Nephron progenitor cell (in vitro differentiated cells): ENCODE measurements at regions not wholly inside any gene's neighbourhood (a gene's known extent, or its start where the extent isn't known, plus 50 kb on each side); places are given as distances from the start of the nearest gene placed in this dataset.
A peak's percentile ranks its signal among the peaks of the same experiment; 100 is the strongest.

Experiments used
- DNase-seq: peaks from one replicate; pipeline ENCODE4 v3.0.0; 2021
- H3K27ac Mint-ChIP-seq: 2 replicates; pipeline ENCODE4 v1.8.0; 2021; ENCODE audit warnings: mild to moderate bottlenecking, moderate library complexity, mixed read lengths
- H3K27me3 Mint-ChIP-seq: 2 replicates; pipeline ENCODE4 v1.8.0; 2021; ENCODE audit warnings: mild to moderate bottlenecking, low read depth, mixed read lengths; ENCODE audit not compliant: poor library complexity
- H3K36me3 Mint-ChIP-seq: 2 replicates; pipeline ENCODE4 v1.8.0; 2021; ENCODE audit warnings: low read depth, mixed read lengths
- H3K4me1 Mint-ChIP-seq: 2 replicates; pipeline ENCODE4 v1.8.0; 2021; ENCODE audit warnings: mixed read lengths
- H3K4me3 Mint-ChIP-seq: 2 replicates; pipeline ENCODE4 v1.8.0; 2021; ENCODE audit warnings: mild to moderate bottlenecking, moderate library complexity, mixed read lengths
- H3K9me3 Mint-ChIP-seq: 2 replicates; pipeline ENCODE4 v1.8.0; 2021; ENCODE audit warnings: mild to moderate bottlenecking, moderate library complexity, mixed read lengths
- CTCF ChIP-seq: fragments of 200-600 bp; sonication (generic); IDR thresholded peaks from 2 replicates; pipeline ENCODE4 v1.5.0; 2021; ENCODE audit warnings: antibody characterized with exemption

GRCh38 chr6:129771678-129772077, 61.7 kb upstream of the ARHGAP18 start:
- H3K4me1 Mint-ChIP-seq = peaks cover 18% of the 10 kb centered on the region
- H3K4me3 Mint-ChIP-seq = no peak overlapping the region
- H3K36me3 Mint-ChIP-seq = no peaks in the 10 kb centered on the region
- peaks cover 23% of the 10 kb centered on the region for H3K27me3 Mint-ChIP-seq
- no peak for TF ChIP-seq CTCF
- peaks cover 6% of the 10 kb centered on the region for H3K9me3 Mint-ChIP-seq
- DNase-seq = no peak
- no peak overlapping the region for H3K27ac Mint-ChIP-seq

- TF ChIP-seq CTCF = no peak
Measured at GRCh38 chr6:129767776-129768485, 58.0 kb upstream of the ARHGAP18 start.

GRCh38 chr6:129766959-129767728, 57.2 kb upstream of the ARHGAP18 start:
- no peak for TF ChIP-seq CTCF
- DNase-seq = peak; percentile 68
- Mint-ChIP-seq H3K36me3 (no peaks in the 10 kb centered on the region), H3K4me3 (peak overlapping the region; percentile 88), H3K27me3 (peaks cover 27% of the 10 kb centered on the region), H3K9me3 (peaks cover 4% of the 10 kb centered on the region), H3K27ac (no peak overlapping the region), H3K4me1 (peaks cover 24% of the 10 kb centered on the region)

More at GRCh38 chr6:129767776-129768485, 58.0 kb upstream of the ARHGAP18 start:
- peaks cover 27% of the 10 kb centered on the region for H3K27me3 Mint-ChIP-seq
- no peak overlapping the region for H3K27ac Mint-ChIP-seq
- H3K36me3 Mint-ChIP-seq = no peaks in the 10 kb centered on the region
- H3K4me1 Mint-ChIP-seq = peaks cover 24% of the 10 kb centered on the region
- no peak for DNase-seq
- peak overlapping the region; percentile 88 for H3K4me3 Mint-ChIP-seq
- peaks cover 6% of the 10 kb centered on the region for H3K9me3 Mint-ChIP-seq

DNA sequence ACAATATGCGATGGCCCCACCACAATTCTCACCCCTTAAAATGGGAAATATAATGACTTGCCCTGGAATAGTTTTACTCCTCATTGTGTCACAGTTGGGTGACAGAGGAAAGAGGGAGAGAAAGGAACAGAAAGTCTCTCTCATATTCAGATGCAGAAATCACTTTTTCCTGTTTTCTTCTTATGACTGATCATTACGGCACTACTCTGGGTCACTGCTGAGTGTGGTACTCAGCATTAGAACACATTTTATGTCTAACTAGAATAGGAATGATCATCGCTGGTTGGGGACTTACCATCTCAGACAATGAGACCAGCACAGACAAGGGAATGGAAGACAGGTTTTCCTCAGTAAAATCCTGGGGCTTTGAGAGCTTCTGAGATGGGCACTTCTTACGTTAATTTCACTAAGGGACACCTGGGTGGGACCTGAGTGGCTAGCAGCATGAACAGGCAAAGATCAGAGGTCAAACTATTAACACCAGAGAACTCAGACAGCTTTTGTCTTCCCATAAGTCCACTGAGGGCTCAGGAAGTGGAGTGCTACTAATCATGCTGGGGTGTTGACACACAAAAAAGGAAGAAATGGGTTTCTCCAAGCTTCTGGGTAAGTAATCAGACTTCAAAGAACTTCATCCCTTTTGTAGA, 54.9 kb upstream of the ARHGAP18 start:
- H3K27me3 Mint-ChIP-seq = peaks cover 19% of the 10 kb centered on the region
- H3K4me1 Mint-ChIP-seq = peaks cover 24% of the 10 kb centered on the region
- H3K9me3 Mint-ChIP-seq = no peaks in the 10 kb centered on the region
- no peak for DNase-seq
- no peak for TF ChIP-seq CTCF
- no peaks in the 10 kb centered on the region for H3K36me3 Mint-ChIP-seq
- no peak overlapping the region for H3K27ac Mint-ChIP-seq
- no peak overlapping the region for H3K4me3 Mint-ChIP-seq

GRCh38 chr6:129759796-129760605, 50.0 kb upstream of the ARHGAP18 start:
- no peak overlapping the region for H3K27ac Mint-ChIP-seq
- no peak overlapping the region for H3K4me3 Mint-ChIP-seq
- H3K27me3 Mint-ChIP-seq = no peaks in the 10 kb centered on the region
- no peaks in the 10 kb centered on the region for H3K36me3 Mint-ChIP-seq
- DNase-seq = no peak
- H3K4me1 Mint-ChIP-seq = peaks cover 3% of the 10 kb centered on the region
- no peak for TF ChIP-seq CTCF
- H3K9me3 Mint-ChIP-seq = no peaks in the 10 kb centered on the region
